ENCODE measurements at regions not wholly inside any gene's neighbourhood (a gene's known extent, or its start where the extent isn't known, plus 50 kb on each side); places are given as distances from the start of the nearest gene placed in this dataset.
A peak's percentile ranks its signal among the peaks of the same experiment; 100 is the strongest.

GRCh38 chr21:30986965-30987364, 51.3 kb downstream of the KRTAP19-8 start:
- no peaks in the 10 kb centered on the region for H3K4me1 ChIP-seq (ENCODE audit: control insufficient read depth in 2 of 2, insufficient read depth in 2 of 2, low read length in 2 of 2)
- DNase-seq (no peak), ATAC-seq (no peak)
- H3K36me3 Mint-ChIP-seq = peaks cover 0 to 3% (median 0%) of the 10 kb centered on the region in 5 donors
- no peak overlapping the region for H3K27ac ChIP-seq (ENCODE audit: low read depth, low read length)
- H3K9me3 ChIP-seq (ENCODE audit: control insufficient read depth in 2 of 3, low read length in 3 of 3) = no peaks in the 10 kb centered on the region
- intact Hi-C loops (cut with micrococcal nuclease) = no loop called here
- no peak overlapping the region for H3K4me3 ChIP-seq (ENCODE audit: low read length)
- no peak overlapping the region for H3K27ac Mint-ChIP-seq
- no peaks in the 10 kb centered on the region for H3K36me3 ChIP-seq (ENCODE audit: control insufficient read depth in 2 of 3, insufficient read depth in 3 of 3, low read length in 3 of 3)
- POLR2A ChIA-PET = no interaction called here
- no peaks in the 10 kb centered on the region for H3K27me3 ChIP-seq (ENCODE audit: control insufficient read depth in 2 of 2, insufficient read depth in 2 of 2, low read length in 2 of 2)
- H3K4me1 Mint-ChIP-seq = no peaks in the 10 kb centered on the region
- CTCF ChIA-PET = no interaction called here
- H3K4me3 Mint-ChIP-seq = no peak overlapping the region
- no peaks in the 10 kb centered on the region for H3K9me3 Mint-ChIP-seq
- H3K27me3 Mint-ChIP-seq = peaks cover 0 to 19% (median 2%) of the 10 kb centered on the region in 5 donors

- POLR2A ChIA-PET = no interaction called here
- intact Hi-C loops (cut with micrococcal nuclease) = no loop called here
Measured at GRCh38 chr21:30984889-30985288, 53.4 kb downstream of the KRTAP19-8 start.

GRCh38 chr21:30981403-30981802, 56.9 kb downstream of the KRTAP19-8 start:
- no peaks in the 10 kb centered on the region for H3K4me1 ChIP-seq (ENCODE audit: control insufficient read depth in 2 of 2, insufficient read depth in 2 of 2, low read length in 2 of 2)
- CTCF ChIA-PET = no interaction called here
- Mint-ChIP-seq H3K4me1 (peaks cover 6 to 29% (median 14%) of the 10 kb centered on the region in 7 donors), H3K36me3 (peaks cover 0 to 7% (median 0%) of the 10 kb centered on the region in 5 donors), H3K27me3 (peaks cover 0 to 8% (median 0%) of the 10 kb centered on the region in 5 donors), H3K4me3 (no peak overlapping the region), H3K9me3 (peaks cover 0 to 8% (median 0%) of the 10 kb centered on the region in 11 donors), H3K27ac (peak overlapping the region in 1 of 9 donors; percentile 24)
- DNase-seq (no peak), ATAC-seq (no peak)
- POLR2A ChIA-PET = no interaction called here
- H3K9me3 ChIP-seq (ENCODE audit: control insufficient read depth in 2 of 3, low read length in 3 of 3) = no peaks in the 10 kb centered on the region
- no peak overlapping the region for H3K27ac ChIP-seq (ENCODE audit: low read depth, low read length)
- H3K27me3 ChIP-seq (ENCODE audit: control insufficient read depth in 2 of 2, insufficient read depth in 2 of 2, low read length in 2 of 2) = no peaks in the 10 kb centered on the region
- H3K36me3 ChIP-seq (ENCODE audit: control insufficient read depth in 2 of 3, insufficient read depth in 3 of 3, low read length in 3 of 3) = no peaks in the 10 kb centered on the region
- intact Hi-C loops (cut with micrococcal nuclease) = no loop called here
- no peak overlapping the region for H3K4me3 ChIP-seq (ENCODE audit: low read length)

More at GRCh38 chr21:30984889-30985288, 53.4 kb downstream of the KRTAP19-8 start:
- DNase-seq = no peak
- no peak overlapping the region for H3K4me3 Mint-ChIP-seq
- Histone ChIP-seq H3K9me3 (ENCODE audit: control insufficient read depth in 2 of 3, low read length in 3 of 3) (no peaks in the 10 kb centered on the region), H3K4me3 (ENCODE audit: low read length) (no peak overlapping the region), H3K4me1 (ENCODE audit: control insufficient read depth in 2 of 2, insufficient read depth in 2 of 2, low read length in 2 of 2) (no peaks in the 10 kb centered on the region), H3K27ac (ENCODE audit: low read depth, low read length) (no peak overlapping the region), H3K36me3 (ENCODE audit: control insufficient read depth in 2 of 3, insufficient read depth in 3 of 3, low read length in 3 of 3) (no peaks in the 10 kb centered on the region), H3K27me3 (ENCODE audit: control insufficient read depth in 2 of 2, insufficient read depth in 2 of 2, low read length in 2 of 2) (no peaks in the 10 kb centered on the region)
- H3K36me3 Mint-ChIP-seq = peaks cover 0 to 3% (median 0%) of the 10 kb centered on the region in 5 donors
- H3K4me1 Mint-ChIP-seq = peaks cover 0 to 13% (median 0%) of the 10 kb centered on the region in 7 donors
- H3K27me3 Mint-ChIP-seq = peaks cover 0 to 13% (median 0%) of the 10 kb centered on the region in 5 donors
- H3K9me3 Mint-ChIP-seq = no peaks in the 10 kb centered on the region
- ATAC-seq = no peak
- CTCF ChIA-PET = no interaction called here
- H3K27ac Mint-ChIP-seq = no peak overlapping the region

GRCh38 chr21:30979054-30979453, 59.2 kb downstream of the KRTAP19-8 start:
- Histone ChIP-seq H3K4me1 (ENCODE audit: control insufficient read depth in 2 of 2, insufficient read depth in 2 of 2, low read length in 2 of 2) (no peaks in the 10 kb centered on the region), H3K27me3 (ENCODE audit: control insufficient read depth in 2 of 2, insufficient read depth in 2 of 2, low read length in 2 of 2) (no peaks in the 10 kb centered on the region), H3K27ac (ENCODE audit: low read depth, low read length) (no peak overlapping the region), H3K36me3 (ENCODE audit: control insufficient read depth in 2 of 3, insufficient read depth in 3 of 3, low read length in 3 of 3) (no peaks in the 10 kb centered on the region), H3K9me3 (ENCODE audit: control insufficient read depth in 2 of 3, low read length in 3 of 3) (no peaks in the 10 kb centered on the region), H3K4me3 (ENCODE audit: low read length) (peak overlapping the region; percentile 10)
- Mint-ChIP-seq H3K36me3 (peaks cover 0 to 7% (median 0%) of the 10 kb centered on the region in 5 donors), H3K4me3 (peak overlapping the region; percentile 26 to 71 (median 64)), H3K27ac (peak overlapping the region in 6 of 9 donors; percentile 11 to 74 (median 44)), H3K27me3 (peaks cover 0 to 4% (median 2%) of the 10 kb centered on the region in 5 donors), H3K4me1 (peaks cover 6 to 29% (median 15%) of the 10 kb centered on the region in 7 donors), H3K9me3 (peaks cover 0 to 8% (median 0%) of the 10 kb centered on the region in 11 donors)
- ATAC-seq (no peak), DNase-seq (peak in 3 of 9 donors; percentile 2 to 11 (median 7))
- intact Hi-C loops (cut with micrococcal nuclease) = loop anchor here in 1 of 2 donors (5.0 kb wide), 1 partner anchor 33 kb away; no protein-coding TSS in a partner anchor
- POLR2A ChIA-PET = no interaction called here
- CTCF ChIA-PET = no interaction called here

GRCh38 chr21:30964283-30964682, 74.0 kb downstream of the KRTAP19-8 start:
- Mint-ChIP-seq H3K4me1 (no peaks in the 10 kb centered on the region), H3K27me3 (peaks cover 0 to 10% (median 7%) of the 10 kb centered on the region in 5 donors), H3K9me3 (no peaks in the 10 kb centered on the region), H3K4me3 (no peak overlapping the region), H3K36me3 (no peaks in the 10 kb centered on the region), H3K27ac (no peak overlapping the region)
- POLR2A ChIA-PET = no interaction called here
- DNase-seq (no peak), ATAC-seq (no peak)
- Histone ChIP-seq H3K36me3 (ENCODE audit: control insufficient read depth in 2 of 3, insufficient read depth in 3 of 3, low read length in 3 of 3) (no peaks in the 10 kb centered on the region), H3K27ac (ENCODE audit: low read depth, low read length) (no peak overlapping the region), H3K9me3 (ENCODE audit: control insufficient read depth in 2 of 3, low read length in 3 of 3) (no peaks in the 10 kb centered on the region), H3K27me3 (ENCODE audit: control insufficient read depth in 2 of 2, insufficient read depth in 2 of 2, low read length in 2 of 2) (no peaks in the 10 kb centered on the region), H3K4me1 (ENCODE audit: control insufficient read depth in 2 of 2, insufficient read depth in 2 of 2, low read length in 2 of 2) (no peaks in the 10 kb centered on the region), H3K4me3 (ENCODE audit: low read length) (no peak overlapping the region)
- CTCF ChIA-PET = no interaction called here
- intact Hi-C loops (cut with micrococcal nuclease) = no loop called here

GRCh38 chr21:30963502-30963901, 74.8 kb downstream of the KRTAP19-8 start:
- no peaks in the 10 kb centered on the region for H3K4me1 Mint-ChIP-seq
- intact Hi-C loops (cut with micrococcal nuclease) = no loop called here
- Histone ChIP-seq H3K9me3 (ENCODE audit: control insufficient read depth in 2 of 3, low read length in 3 of 3) (no peaks in the 10 kb centered on the region), H3K4me1 (ENCODE audit: control insufficient read depth in 2 of 2, insufficient read depth in 2 of 2, low read length in 2 of 2) (no peaks in the 10 kb centered on the region), H3K36me3 (ENCODE audit: control insufficient read depth in 2 of 3, insufficient read depth in 3 of 3, low read length in 3 of 3) (no peaks in the 10 kb centered on the region), H3K4me3 (ENCODE audit: low read length) (no peak overlapping the region), H3K27me3 (ENCODE audit: control insufficient read depth in 2 of 2, insufficient read depth in 2 of 2, low read length in 2 of 2) (no peaks in the 10 kb centered on the region), H3K27ac (ENCODE audit: low read depth, low read length) (no peak overlapping the region)
- ATAC-seq (no peak), DNase-seq (no peak)
- no peak overlapping the region for H3K4me3 Mint-ChIP-seq
- no peaks in the 10 kb centered on the region for H3K36me3 Mint-ChIP-seq
- H3K27ac Mint-ChIP-seq = no peak overlapping the region
- CTCF ChIA-PET = no interaction called here
- peaks cover 0 to 13% (median 6%) of the 10 kb centered on the region in 5 donors for H3K27me3 Mint-ChIP-seq
- POLR2A ChIA-PET = no interaction called here
- H3K9me3 Mint-ChIP-seq = no peaks in the 10 kb centered on the region

- Histone ChIP-seq H3K4me3 (ENCODE audit: low read length) (no peak overlapping the region), H3K36me3 (ENCODE audit: control insufficient read depth in 2 of 3, insufficient read depth in 3 of 3, low read length in 3 of 3) (no peaks in the 10 kb centered on the region), H3K27me3 (ENCODE audit: control insufficient read depth in 2 of 2, insufficient read depth in 2 of 2, low read length in 2 of 2) (no peaks in the 10 kb centered on the region), H3K27ac (ENCODE audit: low read depth, low read length) (no peak overlapping the region), H3K4me1 (ENCODE audit: control insufficient read depth in 2 of 2, insufficient read depth in 2 of 2, low read length in 2 of 2) (no peaks in the 10 kb centered on the region), H3K9me3 (ENCODE audit: control insufficient read depth in 2 of 3, low read length in 3 of 3) (no peaks in the 10 kb centered on the region)
- no peaks in the 10 kb centered on the region for H3K9me3 Mint-ChIP-seq
- CTCF ChIA-PET = no interaction called here
- intact Hi-C loops (cut with micrococcal nuclease) = no loop called here
- H3K4me3 Mint-ChIP-seq = no peak overlapping the region
- H3K27ac Mint-ChIP-seq = no peak overlapping the region
- H3K36me3 Mint-ChIP-seq = no peaks in the 10 kb centered on the region
- H3K4me1 Mint-ChIP-seq = no peaks in the 10 kb centered on the region
- ATAC-seq (no peak), DNase-seq (no peak)
- POLR2A ChIA-PET = no interaction called here
- H3K27me3 Mint-ChIP-seq = peaks cover 2 to 9% (median 8%) of the 10 kb centered on the region in 5 donors
Measured at GRCh38 chr21:30962013-30962412, 76.3 kb downstream of the KRTAP19-8 start.

Data from naive thymus-derived CD4-positive, alpha-beta T cell (primary cell).